B cell (primary cell): ENCODE measurements at regions not wholly inside any gene's neighbourhood (a gene's known extent, or its start where the extent isn't known, plus 50 kb on each side); places are given as distances from the start of the nearest gene placed in this dataset.

Source experiments
- CTCF ChIP-seq: fragments of 200-600 bp; IDR thresholded peaks from one replicate; pipeline ENCODE4 v1.8.0; 2022; ENCODE audit warnings: antibody characterized with exemption, mild to moderate bottlenecking
- EZH2 ChIP-seq: IDR thresholded peaks from 2 replicates; pipeline ENCODE4 v1.6.1; 2012; ENCODE audit warnings: borderline replicate concordance, low read depth, mild to moderate bottlenecking, moderate library complexity, low read length; ENCODE audit not compliant: insufficient read depth, poor library complexity, severe bottlenecking

GRCh38 chr21:14602382-14602958, 56.4 kb upstream of the SAMSN1 start:
- no peak for TF ChIP-seq CTCF
- no peak for TF ChIP-seq EZH2
